ENCODE measurements at regions not wholly inside any gene's neighbourhood (a gene's known extent, or its start where the extent isn't known, plus 50 kb on each side); places are given as distances from the start of the nearest gene placed in this dataset.
"Not testable (repeated sequence)": the region's sequence is repeated elsewhere in the genome, so short reads cannot be mapped to it uniquely, and the experiment has no call there.

- peak; percentile 43 for DNase-seq (ENCODE audit: extremely low read depth, low read depth)
Observed at GRCh38 chrX:93264261-93265002, 408.9 kb downstream of the NAP1L3 start.

- no peak for DNase-seq (ENCODE audit: extremely low read depth, low read depth)
Observed at GRCh38 chrX:93259029-93259428, 414.3 kb downstream of the NAP1L3 start.

GRCh38 chrX:93242897-93243296 lies 430.5 kb downstream of the NAP1L3 start:
- no peak for DNase-seq (ENCODE audit: extremely low read depth, low read depth)

DNA sequence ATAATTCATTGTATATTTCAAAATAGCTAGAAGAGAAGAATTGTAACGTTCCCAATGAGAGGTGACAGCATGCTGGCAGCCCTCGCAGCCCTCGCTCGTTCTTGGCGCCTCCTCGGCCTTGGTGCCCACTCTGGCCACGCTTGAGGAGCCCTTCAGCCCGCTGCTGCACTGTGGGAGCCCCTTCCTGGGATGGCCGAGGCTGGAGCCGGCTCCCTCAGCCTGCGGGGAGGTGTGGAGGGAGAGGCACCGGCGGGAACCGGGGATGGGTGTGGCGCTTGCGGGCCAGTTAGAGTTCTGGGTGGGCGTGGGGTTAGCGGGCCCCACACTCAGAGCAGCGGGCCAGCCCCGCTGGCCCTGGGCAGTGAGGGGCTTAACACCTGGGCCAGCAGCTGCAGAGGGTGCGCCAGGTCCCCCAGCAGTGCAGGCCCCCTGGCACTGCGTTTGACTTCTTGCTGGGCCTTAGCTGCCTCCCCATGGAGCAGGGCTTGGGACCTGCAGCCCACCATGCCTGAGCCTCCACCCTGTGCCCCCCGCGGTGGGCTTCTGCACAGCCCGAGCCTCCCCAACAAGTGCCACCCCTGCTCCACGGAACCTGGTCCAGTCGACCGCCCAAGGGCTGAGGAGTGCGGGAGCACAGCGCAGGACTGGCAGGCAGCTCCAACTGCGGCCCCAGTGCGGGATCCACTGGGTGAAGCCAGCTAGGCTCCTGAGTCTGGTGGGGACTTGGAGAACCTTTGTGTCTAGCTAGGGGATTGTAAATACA lies 437.7 kb downstream of the NAP1L3 start:
- DNase-seq (ENCODE audit: extremely low read depth, low read depth) = not testable (repeated sequence)

DNA sequence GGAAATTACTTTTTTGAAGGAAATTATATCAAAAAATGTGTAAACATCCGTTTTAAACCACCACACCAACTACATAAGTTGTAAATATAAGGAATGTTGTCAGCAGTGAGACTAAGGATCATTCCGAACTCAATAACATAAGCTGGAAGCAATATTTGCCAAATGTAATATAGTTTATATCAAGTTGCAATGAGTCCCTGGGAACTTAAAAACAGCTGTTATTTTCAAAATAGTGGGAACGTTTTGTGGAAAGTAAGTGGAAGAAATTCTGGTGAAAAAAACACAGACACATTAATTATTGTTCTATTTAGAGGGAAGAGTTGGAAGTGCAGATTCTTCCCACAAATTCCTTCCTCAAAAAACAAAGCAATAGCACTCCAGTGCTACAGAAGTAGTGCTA lies 444.3 kb downstream of the NAP1L3 start:
- DNase-seq (ENCODE audit: extremely low read depth, low read depth) = no peak
